GM23338 (cell line): ENCODE measurements at regions not wholly inside any gene's neighbourhood (a gene's known extent, or its start where the extent isn't known, plus 50 kb on each side); places are given as distances from the start of the nearest gene placed in this dataset.

Source experiments
- ATAC-seq: fragments of 200-7000 bp; cut with Tn5 transposase; 3 replicates; pipeline ENCODE4 v1.9.1; 2020
- DNase-seq: peaks from one replicate; pipeline ENCODE4 v3.0.0-alpha.2; 2015; ENCODE audit warnings: low spot score
- H2AFZ ChIP-seq: fragments of 200-600 bp; sonication (generic); 2 replicates; pipeline ENCODE4 v1.8.0; 2016; ENCODE audit warnings: antibody characterized with exemption, mild to moderate bottlenecking, moderate library complexity
- H3F3A ChIP-seq: fragments of 200-600 bp; sonication (generic); replicated peaks from 2 replicates; pipeline ENCODE4 v1.8.0; 2017; ENCODE audit warnings: antibody characterized with exemption, mixed run types, low read depth
- H3K27ac ChIP-seq: fragments of 200-600 bp; sonication (generic); 2 replicates; pipeline ENCODE4 v1.6.1; 2016; ENCODE audit warnings: low read depth
- H3K27me3 ChIP-seq: fragments of 200-600 bp; sonication (generic); 2 replicates; pipeline ENCODE4 v1.8.0; 2016; ENCODE audit warnings: mild to moderate bottlenecking, mixed run types, moderate library complexity; ENCODE audit not compliant: insufficient read depth
- H3K36me3 ChIP-seq: fragments of 200-600 bp; sonication (generic); 2 replicates; pipeline ENCODE4 v1.8.0; 2016; ENCODE audit warnings: mild to moderate bottlenecking; ENCODE audit not compliant: insufficient read depth
- H3K4me1 ChIP-seq: fragments of 200-600 bp; sonication (generic); 2 replicates; pipeline ENCODE4 v1.8.0; 2016; ENCODE audit warnings: mild to moderate bottlenecking, moderate library complexity; ENCODE audit not compliant: insufficient read depth
- H3K4me2 ChIP-seq: fragments of 200-600 bp; sonication (generic); 2 replicates; pipeline ENCODE4 v1.7.1; 2017; ENCODE audit warnings: mixed run types
- H3K4me3 ChIP-seq: fragments of 200-600 bp; sonication (generic); 2 replicates; pipeline ENCODE4 v1.6.1; 2016; ENCODE audit warnings: mixed run types
- H3K79me2 ChIP-seq: fragments of 200-600 bp; sonication (generic); replicated peaks from 2 replicates; pipeline ENCODE4 v1.8.0; 2017; ENCODE audit warnings: mild to moderate bottlenecking; ENCODE audit not compliant: insufficient read depth
- H3K9me2 ChIP-seq: fragments of 200-600 bp; sonication (generic); 2 replicates; pipeline ENCODE4 v1.8.0; 2017; ENCODE audit not compliant: insufficient read depth
- H4K20me1 ChIP-seq: fragments of 200-600 bp; sonication (generic); replicated peaks from 2 replicates; pipeline ENCODE4 v1.8.0; 2017; ENCODE audit warnings: mild to moderate bottlenecking; ENCODE audit not compliant: insufficient read depth
- H3K27ac Mint-ChIP-seq: 2 replicates; pipeline ENCODE4 v1.8.0; 2020; ENCODE audit warnings: inconsistent platforms, mild to moderate bottlenecking, moderate library complexity, mixed read lengths
- H3K27me3 Mint-ChIP-seq: 3 replicates; pipeline ENCODE4 v1.8.0; 2022; ENCODE audit warnings: low read depth, mild to moderate bottlenecking, moderate library complexity, mixed read lengths, inconsistent platforms; ENCODE audit not compliant: insufficient read depth, poor library complexity
- H3K36me3 Mint-ChIP-seq: 3 replicates; pipeline ENCODE4 v1.8.0; 2021; ENCODE audit warnings: low read depth, mild to moderate bottlenecking, inconsistent platforms, moderate library complexity, mixed read lengths
- H3K4me1 Mint-ChIP-seq: 3 replicates; pipeline ENCODE4 v1.8.0; 2020; ENCODE audit warnings: mild to moderate bottlenecking, inconsistent platforms, mixed read lengths
- H3K4me3 Mint-ChIP-seq: 3 replicates; pipeline ENCODE4 v1.8.0; 2021; ENCODE audit warnings: moderate library complexity, mild to moderate bottlenecking, inconsistent platforms, mixed read lengths
- H3K9me3 Mint-ChIP-seq: 3 replicates; pipeline ENCODE4 v1.8.0; 2020; ENCODE audit warnings: moderate library complexity, mild to moderate bottlenecking, inconsistent platforms, mixed read lengths
- EZH2 ChIP-seq: fragments of 200-600 bp; sonication (generic); IDR thresholded peaks from one replicate; pipeline ENCODE4 v1.8.0; 2017; ENCODE audit warnings: antibody characterized with exemption, mild to moderate bottlenecking, low read depth; ENCODE audit not compliant: unreplicated experiment
- EZH2phosphoT487 ChIP-seq: fragments of 200-600 bp; sonication (generic); IDR thresholded peaks from one replicate; pipeline ENCODE4 v1.8.1; 2018; ENCODE audit warnings: antibody characterized with exemption; ENCODE audit not compliant: unreplicated experiment
- JUNB ChIP-seq: IDR thresholded peaks from one replicate; pipeline ENCODE4 v1.6.1; 2016; ENCODE audit warnings: antibody characterized with exemption; ENCODE audit not compliant: unreplicated experiment
- POLR2AphosphoS5 ChIP-seq: IDR thresholded peaks from 2 replicates; pipeline ENCODE4 v1.6.1; 2016; ENCODE audit warnings: antibody characterized with exemption, low read depth
- STAT1 ChIP-seq: IDR thresholded peaks from one replicate; pipeline ENCODE4 v1.6.1; 2016; ENCODE audit warnings: antibody characterized with exemption; ENCODE audit not compliant: unreplicated experiment
- ZNF114 ChIP-seq: fragments of 250-450 bp; sonication (Bioruptor Pico); IDR thresholded peaks from 2 replicates; pipeline ENCODE4 v1.5.0; 2020; ENCODE audit warnings: mild to moderate bottlenecking, moderate library complexity
- TF ChIP-seq, protein P1 (sequence below): IDR thresholded peaks from one replicate; pipeline ENCODE4 v1.6.1; 2018; ENCODE audit warnings: antibody characterized with exemption; ENCODE audit not compliant: unreplicated experiment
- TF ChIP-seq, protein P2 (sequence below): fragments of 250-450 bp; sonication (Bioruptor Pico); IDR thresholded peaks from 2 replicates; pipeline ENCODE4 v1.5.0; 2020; ENCODE audit warnings: mild to moderate bottlenecking, moderate library complexity
- TF ChIP-seq, protein P3 (sequence below), 2 experiments: fragments of 200-600 bp in 1 of 2; sonication (generic) in 1 of 2; conservative IDR thresholded peaks; 2 replicates each; pipeline versions ENCODE4 v1.5.1 to v1.6.1; 2016 to 2017; ENCODE audit warnings: antibody characterized with exemption in 2 of 2, low read depth in 2 of 2, mild to moderate bottlenecking in 2 of 2, moderate library complexity in 1 of 2
- TF ChIP-seq, protein P4 (sequence below): IDR thresholded peaks from 2 replicates; pipeline ENCODE4 v1.6.1; 2016; ENCODE audit warnings: antibody characterized with exemption

DNA sequence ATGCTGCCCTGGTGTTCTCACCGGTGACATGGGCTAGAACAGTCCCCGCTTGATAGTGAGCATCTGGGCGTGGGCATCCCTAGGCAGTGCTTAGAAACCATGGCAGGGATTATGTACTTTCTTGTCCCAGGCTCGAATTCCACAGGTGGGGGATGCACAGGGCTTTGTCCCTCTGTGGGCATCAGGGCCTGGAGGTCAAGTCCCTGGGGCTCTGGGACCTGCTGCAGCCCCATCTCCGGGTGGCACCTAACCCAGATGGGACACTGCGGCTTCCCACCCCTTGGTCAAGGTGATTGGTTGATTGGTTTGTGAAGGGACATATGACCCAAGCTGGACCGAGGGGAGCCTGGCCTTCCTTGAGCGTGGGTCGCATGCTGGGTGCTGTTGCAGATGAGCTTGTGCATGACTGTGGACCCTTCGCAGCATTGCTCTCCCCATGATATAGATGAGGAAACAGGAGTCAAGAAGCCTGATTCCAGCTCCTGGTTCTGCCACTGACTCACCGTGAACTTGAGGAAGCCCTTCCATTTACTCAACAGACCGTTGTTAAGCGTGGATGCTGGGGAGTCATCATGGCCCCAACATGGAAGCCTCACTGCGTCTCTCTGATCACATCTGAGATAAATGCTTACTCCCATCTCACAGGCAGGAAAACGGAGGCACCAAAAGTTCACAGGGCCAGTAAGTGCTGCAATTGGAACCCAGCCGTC is 64.0 kb upstream of the RUNX3 start:
- no peak overlapping the region for H2AFZ ChIP-seq
- Mint-ChIP-seq H3K4me1 (peaks cover 10% of the 10 kb centered on the region; the same call in 2 of the 3 replicates), H3K36me3 (no peaks in the 10 kb centered on the region), H3K4me3 (no peak overlapping the region), H3K27ac (no peak overlapping the region), H3K27me3 (peaks cover 11% of the 10 kb centered on the region), H3K9me3 (no peaks in the 10 kb centered on the region; the same call in 2 of the 3 replicates)
- TF ChIP-seq JUNB, result no peak
- no peak for TF ChIP-seq STAT1
- no peak for TF ChIP-seq ZNF114 (CRISPR knock-in tag)
- TF ChIP-seq, protein P1, sequence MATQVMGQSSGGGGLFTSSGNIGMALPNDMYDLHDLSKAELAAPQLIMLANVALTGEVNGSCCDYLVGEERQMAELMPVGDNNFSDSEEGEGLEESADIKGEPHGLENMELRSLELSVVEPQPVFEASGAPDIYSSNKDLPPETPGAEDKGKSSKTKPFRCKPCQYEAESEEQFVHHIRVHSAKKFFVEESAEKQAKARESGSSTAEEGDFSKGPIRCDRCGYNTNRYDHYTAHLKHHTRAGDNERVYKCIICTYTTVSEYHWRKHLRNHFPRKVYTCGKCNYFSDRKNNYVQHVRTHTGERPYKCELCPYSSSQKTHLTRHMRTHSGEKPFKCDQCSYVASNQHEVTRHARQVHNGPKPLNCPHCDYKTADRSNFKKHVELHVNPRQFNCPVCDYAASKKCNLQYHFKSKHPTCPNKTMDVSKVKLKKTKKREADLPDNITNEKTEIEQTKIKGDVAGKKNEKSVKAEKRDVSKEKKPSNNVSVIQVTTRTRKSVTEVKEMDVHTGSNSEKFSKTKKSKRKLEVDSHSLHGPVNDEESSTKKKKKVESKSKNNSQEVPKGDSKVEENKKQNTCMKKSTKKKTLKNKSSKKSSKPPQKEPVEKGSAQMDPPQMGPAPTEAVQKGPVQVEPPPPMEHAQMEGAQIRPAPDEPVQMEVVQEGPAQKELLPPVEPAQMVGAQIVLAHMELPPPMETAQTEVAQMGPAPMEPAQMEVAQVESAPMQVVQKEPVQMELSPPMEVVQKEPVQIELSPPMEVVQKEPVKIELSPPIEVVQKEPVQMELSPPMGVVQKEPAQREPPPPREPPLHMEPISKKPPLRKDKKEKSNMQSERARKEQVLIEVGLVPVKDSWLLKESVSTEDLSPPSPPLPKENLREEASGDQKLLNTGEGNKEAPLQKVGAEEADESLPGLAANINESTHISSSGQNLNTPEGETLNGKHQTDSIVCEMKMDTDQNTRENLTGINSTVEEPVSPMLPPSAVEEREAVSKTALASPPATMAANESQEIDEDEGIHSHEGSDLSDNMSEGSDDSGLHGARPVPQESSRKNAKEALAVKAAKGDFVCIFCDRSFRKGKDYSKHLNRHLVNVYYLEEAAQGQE, result no peak
- TF ChIP-seq, protein P2, sequence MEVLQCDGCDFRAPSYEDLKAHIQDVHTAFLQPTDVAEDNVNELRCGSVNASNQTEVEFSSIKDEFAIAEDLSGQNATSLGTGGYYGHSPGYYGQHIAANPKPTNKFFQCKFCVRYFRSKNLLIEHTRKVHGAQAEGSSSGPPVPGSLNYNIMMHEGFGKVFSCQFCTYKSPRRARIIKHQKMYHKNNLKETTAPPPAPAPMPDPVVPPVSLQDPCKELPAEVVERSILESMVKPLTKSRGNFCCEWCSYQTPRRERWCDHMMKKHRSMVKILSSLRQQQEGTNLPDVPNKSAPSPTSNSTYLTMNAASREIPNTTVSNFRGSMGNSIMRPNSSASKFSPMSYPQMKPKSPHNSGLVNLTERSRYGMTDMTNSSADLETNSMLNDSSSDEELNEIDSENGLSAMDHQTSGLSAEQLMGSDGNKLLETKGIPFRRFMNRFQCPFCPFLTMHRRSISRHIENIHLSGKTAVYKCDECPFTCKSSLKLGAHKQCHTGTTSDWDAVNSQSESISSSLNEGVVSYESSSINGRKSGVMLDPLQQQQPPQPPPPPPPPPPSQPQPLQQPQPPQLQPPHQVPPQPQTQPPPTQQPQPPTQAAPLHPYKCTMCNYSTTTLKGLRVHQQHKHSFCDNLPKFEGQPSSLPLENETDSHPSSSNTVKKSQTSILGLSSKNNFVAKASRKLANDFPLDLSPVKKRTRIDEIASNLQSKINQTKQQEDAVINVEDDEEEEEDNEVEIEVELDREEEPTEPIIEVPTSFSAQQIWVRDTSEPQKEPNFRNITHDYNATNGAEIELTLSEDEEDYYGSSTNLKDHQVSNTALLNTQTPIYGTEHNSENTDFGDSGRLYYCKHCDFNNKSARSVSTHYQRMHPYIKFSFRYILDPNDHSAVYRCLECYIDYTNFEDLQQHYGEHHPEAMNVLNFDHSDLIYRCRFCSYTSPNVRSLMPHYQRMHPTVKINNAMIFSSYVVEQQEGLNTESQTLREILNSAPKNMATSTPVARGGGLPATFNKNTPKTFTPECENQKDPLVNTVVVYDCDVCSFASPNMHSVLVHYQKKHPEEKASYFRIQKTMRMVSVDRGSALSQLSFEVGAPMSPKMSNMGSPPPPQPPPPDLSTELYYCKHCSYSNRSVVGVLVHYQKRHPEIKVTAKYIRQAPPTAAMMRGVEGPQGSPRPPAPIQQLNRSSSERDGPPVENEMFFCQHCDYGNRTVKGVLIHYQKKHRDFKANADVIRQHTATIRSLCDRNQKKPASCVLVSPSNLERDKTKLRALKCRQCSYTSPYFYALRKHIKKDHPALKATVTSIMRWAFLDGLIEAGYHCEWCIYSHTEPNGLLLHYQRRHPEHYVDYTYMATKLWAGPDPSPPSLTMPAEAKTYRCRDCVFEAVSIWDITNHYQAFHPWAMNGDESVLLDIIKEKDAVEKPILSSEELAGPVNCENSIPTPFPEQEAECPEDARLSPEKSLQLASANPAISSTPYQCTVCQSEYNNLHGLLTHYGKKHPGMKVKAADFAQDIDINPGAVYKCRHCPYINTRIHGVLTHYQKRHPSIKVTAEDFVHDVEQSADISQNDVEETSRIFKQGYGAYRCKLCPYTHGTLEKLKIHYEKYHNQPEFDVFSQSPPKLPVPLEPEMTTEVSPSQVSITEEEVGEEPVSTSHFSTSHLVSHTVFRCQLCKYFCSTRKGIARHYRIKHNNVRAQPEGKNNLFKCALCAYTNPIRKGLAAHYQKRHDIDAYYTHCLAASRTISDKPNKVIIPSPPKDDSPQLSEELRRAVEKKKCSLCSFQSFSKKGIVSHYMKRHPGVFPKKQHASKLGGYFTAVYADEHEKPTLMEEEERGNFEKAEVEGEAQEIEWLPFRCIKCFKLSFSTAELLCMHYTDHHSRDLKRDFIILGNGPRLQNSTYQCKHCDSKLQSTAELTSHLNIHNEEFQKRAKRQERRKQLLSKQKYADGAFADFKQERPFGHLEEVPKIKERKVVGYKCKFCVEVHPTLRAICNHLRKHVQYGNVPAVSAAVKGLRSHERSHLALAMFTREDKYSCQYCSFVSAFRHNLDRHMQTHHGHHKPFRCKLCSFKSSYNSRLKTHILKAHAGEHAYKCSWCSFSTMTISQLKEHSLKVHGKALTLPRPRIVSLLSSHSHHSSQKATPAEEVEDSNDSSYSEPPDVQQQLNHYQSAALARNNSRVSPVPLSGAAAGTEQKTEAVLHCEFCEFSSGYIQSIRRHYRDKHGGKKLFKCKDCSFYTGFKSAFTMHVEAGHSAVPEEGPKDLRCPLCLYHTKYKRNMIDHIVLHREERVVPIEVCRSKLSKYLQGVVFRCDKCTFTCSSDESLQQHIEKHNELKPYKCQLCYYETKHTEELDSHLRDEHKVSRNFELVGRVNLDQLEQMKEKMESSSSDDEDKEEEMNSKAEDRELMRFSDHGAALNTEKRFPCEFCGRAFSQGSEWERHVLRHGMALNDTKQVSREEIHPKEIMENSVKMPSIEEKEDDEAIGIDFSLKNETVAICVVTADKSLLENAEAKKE (CRISPR knock-in tag), result no peak
- TF ChIP-seq, protein P3, sequence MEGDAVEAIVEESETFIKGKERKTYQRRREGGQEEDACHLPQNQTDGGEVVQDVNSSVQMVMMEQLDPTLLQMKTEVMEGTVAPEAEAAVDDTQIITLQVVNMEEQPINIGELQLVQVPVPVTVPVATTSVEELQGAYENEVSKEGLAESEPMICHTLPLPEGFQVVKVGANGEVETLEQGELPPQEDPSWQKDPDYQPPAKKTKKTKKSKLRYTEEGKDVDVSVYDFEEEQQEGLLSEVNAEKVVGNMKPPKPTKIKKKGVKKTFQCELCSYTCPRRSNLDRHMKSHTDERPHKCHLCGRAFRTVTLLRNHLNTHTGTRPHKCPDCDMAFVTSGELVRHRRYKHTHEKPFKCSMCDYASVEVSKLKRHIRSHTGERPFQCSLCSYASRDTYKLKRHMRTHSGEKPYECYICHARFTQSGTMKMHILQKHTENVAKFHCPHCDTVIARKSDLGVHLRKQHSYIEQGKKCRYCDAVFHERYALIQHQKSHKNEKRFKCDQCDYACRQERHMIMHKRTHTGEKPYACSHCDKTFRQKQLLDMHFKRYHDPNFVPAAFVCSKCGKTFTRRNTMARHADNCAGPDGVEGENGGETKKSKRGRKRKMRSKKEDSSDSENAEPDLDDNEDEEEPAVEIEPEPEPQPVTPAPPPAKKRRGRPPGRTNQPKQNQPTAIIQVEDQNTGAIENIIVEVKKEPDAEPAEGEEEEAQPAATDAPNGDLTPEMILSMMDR (conservative IDR thresholded peaks at IDR 0.05; ENCODE audit: low read depth in 2 of 2), result no peak
- no peak for TF ChIP-seq EZH2
- TF ChIP-seq EZH2phosphoT487, result no peak
- TF ChIP-seq, protein P4, sequence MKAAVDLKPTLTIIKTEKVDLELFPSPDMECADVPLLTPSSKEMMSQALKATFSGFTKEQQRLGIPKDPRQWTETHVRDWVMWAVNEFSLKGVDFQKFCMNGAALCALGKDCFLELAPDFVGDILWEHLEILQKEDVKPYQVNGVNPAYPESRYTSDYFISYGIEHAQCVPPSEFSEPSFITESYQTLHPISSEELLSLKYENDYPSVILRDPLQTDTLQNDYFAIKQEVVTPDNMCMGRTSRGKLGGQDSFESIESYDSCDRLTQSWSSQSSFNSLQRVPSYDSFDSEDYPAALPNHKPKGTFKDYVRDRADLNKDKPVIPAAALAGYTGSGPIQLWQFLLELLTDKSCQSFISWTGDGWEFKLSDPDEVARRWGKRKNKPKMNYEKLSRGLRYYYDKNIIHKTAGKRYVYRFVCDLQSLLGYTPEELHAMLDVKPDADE, result no peak
- no peak for TF ChIP-seq POLR2AphosphoS5
- no peaks in the 10 kb centered on the region for H3K27me3 ChIP-seq
- DNase-seq (no peak), ATAC-seq (no peak)
- no peaks in the 10 kb centered on the region for H4K20me1 ChIP-seq
- no peaks in the 10 kb centered on the region for H3F3A ChIP-seq
- no peak overlapping the region for H3K27ac ChIP-seq
- no peaks in the 10 kb centered on the region for H3K4me1 ChIP-seq
- H3K79me2 ChIP-seq, result no peaks in the 10 kb centered on the region
- no peaks in the 10 kb centered on the region for H3K36me3 ChIP-seq
- H3K4me3 ChIP-seq, result no peak overlapping the region
- H3K4me2 ChIP-seq, result no peak overlapping the region
- H3K9me2 ChIP-seq, result 0 out of 2 replicates have a peak, but pooled peaks cover 4% of the 10 kb centered on the region
